ENCODE measurements at regions not wholly inside any gene's neighbourhood (a gene's known extent, or its start where the extent isn't known, plus 50 kb on each side); places are given as distances from the start of the nearest gene placed in this dataset.

DNA sequence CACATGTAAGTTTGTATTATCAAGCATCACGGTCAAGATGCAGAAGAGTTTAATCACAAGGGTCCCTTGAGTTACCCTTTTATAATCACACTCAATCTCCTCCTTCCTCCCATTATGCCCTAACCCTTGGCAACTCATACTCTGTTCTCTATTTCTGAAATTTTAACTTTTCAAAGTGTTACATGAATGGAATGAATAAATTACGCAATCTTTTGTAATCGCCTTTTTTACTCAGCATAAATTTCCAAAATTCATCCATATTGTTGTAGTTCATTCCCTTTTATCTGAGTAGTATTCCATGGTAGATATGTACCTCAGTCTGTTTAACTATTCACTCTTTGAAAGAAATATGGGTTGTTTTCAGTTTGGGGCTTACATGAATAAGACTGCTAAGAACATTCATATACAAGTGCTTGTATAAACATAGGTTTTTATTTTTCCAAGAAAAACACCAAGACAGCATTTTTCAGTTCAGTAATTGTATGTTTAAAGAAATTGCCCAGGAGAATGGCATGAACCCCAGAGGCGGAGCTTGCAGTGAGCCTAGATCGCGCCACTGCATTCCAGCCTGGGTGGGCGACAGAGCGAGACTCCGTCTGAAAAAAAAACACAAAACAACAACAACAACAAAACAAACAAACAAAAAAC, 430.9 kb upstream of the KCNH7 start:
- DNase-seq (ENCODE audit: low read depth), result no peak
- TF ChIP-seq, protein P1, sequence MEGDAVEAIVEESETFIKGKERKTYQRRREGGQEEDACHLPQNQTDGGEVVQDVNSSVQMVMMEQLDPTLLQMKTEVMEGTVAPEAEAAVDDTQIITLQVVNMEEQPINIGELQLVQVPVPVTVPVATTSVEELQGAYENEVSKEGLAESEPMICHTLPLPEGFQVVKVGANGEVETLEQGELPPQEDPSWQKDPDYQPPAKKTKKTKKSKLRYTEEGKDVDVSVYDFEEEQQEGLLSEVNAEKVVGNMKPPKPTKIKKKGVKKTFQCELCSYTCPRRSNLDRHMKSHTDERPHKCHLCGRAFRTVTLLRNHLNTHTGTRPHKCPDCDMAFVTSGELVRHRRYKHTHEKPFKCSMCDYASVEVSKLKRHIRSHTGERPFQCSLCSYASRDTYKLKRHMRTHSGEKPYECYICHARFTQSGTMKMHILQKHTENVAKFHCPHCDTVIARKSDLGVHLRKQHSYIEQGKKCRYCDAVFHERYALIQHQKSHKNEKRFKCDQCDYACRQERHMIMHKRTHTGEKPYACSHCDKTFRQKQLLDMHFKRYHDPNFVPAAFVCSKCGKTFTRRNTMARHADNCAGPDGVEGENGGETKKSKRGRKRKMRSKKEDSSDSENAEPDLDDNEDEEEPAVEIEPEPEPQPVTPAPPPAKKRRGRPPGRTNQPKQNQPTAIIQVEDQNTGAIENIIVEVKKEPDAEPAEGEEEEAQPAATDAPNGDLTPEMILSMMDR (IDR thresholded peaks at IDR 0.05; ENCODE audit: control insufficient read depth, extremely low read depth, insufficient read depth), result no peak

DNA sequence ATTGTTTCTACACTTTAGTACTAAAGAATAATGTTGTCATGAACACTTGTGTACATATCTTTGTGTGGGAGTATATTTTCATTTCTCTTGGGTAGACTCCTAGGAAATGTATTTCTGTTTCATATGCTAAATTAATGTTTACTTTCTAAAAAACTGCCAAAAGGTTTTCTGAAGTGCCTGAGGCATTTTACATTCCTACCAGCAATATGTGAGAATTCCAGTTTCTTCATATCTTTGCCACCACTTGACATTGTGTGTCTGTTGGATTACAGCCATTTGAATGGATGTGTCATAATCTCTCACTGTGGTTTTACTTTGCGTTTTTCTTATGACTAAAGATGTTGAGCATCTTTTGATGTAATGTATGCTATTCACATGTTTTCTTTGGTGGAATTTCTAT, 428.2 kb upstream of the KCNH7 start:
- DNase-seq (ENCODE audit: low read depth), result no peak
- no peak overlapping the region for H3K4me3 ChIP-seq (ENCODE audit: low read depth, low read length)
- TF ChIP-seq, protein P1 (IDR thresholded peaks at IDR 0.05; ENCODE audit: control insufficient read depth, extremely low read depth, insufficient read depth), result no peak

More for the DNA sequence above, 430.9 kb upstream of the KCNH7 start:
- no peak overlapping the region for H3K4me3 ChIP-seq (ENCODE audit: low read depth, low read length)

DNA sequence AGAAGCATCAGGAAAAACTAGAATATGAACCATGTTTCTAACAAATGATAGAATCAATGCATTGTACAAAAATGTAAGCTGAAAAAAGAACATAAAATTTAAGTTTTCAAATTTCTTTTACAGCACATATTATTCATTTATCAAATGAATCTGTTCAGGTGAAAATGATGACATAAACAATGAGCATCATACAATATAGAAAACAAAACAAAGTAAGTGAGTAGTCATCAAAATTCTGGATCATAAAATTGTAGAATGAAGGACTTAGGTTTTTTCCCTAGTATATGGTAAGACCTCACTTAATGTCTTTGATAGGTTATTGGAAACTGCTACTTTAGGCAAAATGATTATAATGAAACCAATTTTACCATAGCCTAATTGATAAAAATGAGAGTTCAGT, 427.0 kb upstream of the KCNH7 start:
- no peak for DNase-seq (ENCODE audit: low read depth)
- H3K4me3 ChIP-seq (ENCODE audit: low read depth, low read length), result no peak overlapping the region
- TF ChIP-seq, protein P1 (IDR thresholded peaks at IDR 0.05; ENCODE audit: control insufficient read depth, extremely low read depth, insufficient read depth), result no peak

DNA sequence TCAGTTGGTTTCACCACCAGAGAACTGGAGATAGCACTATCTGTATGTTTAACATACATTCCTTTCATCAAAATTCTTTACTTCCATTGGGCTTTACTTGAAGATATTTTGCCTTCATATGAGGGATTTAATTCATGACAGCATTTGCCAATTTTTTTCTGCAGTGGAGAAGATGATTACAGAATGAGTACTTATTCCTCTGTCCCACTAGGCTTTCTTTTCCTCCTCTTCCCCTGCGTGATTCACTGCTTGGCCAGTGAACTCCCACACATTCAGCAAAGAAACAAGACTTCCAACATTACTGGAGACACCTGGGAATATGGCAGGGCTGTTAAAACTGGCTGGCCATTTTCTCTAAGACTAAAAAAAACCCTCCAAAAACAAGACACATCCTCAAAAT, 425.8 kb upstream of the KCNH7 start:
- TF ChIP-seq, protein P1 (IDR thresholded peaks at IDR 0.05; ENCODE audit: control insufficient read depth, extremely low read depth, insufficient read depth), result no peak
- H3K4me3 ChIP-seq (ENCODE audit: low read depth, low read length), result no peak overlapping the region
- DNase-seq (ENCODE audit: low read depth), result no peak

DNA sequence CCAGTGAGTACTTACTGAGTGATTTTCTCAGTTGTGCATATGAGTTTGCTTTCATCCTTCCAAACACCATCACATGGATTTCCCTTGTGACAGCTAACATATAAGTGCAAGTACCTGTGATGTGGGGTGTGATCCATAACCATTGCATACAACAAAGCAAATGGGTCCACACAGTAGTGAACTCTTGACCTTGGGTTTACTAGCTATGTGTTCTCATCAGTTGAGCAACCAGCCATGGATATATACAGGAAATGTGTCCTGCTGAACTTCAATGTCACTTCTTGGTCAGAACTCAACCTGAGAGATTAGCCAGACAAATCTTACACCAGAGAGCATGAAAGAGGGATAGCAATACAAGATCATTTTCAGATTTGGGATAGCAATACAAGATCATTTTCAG, 420.9 kb upstream of the KCNH7 start:
- no peak for DNase-seq (ENCODE audit: low read depth)
- TF ChIP-seq, protein P1 (IDR thresholded peaks at IDR 0.05; ENCODE audit: control insufficient read depth, extremely low read depth, insufficient read depth), result no peak
- no peak overlapping the region for H3K4me3 ChIP-seq (ENCODE audit: low read depth, low read length)

DNA sequence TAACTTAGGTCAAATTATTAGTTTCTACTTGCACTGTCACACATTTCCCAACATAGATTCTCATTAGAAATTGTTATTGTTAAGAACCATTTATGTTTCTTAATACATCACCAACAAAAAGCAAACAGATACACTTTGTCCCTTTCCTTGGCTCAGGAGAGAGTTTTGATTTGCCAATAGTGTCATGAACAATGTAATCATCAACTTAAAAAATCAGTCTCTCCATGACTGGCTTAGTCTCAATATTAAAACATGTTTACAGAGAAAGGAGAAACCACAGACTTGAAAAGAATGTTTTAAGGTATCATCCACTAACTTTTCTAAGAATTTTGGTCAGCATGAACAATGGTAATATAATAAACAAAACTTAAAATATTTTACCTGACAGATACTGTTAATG, 416.5 kb upstream of the KCNH7 start:
- TF ChIP-seq, protein P1 (IDR thresholded peaks at IDR 0.05; ENCODE audit: control insufficient read depth, extremely low read depth, insufficient read depth), result no peak
- DNase-seq (ENCODE audit: low read depth), result peak; percentile 23
- no peak overlapping the region for H3K4me3 ChIP-seq (ENCODE audit: low read depth, low read length)
